ENCODE measurements at regions not wholly inside any gene's neighbourhood (a gene's known extent, or its start where the extent isn't known, plus 50 kb on each side); places are given as distances from the start of the nearest gene placed in this dataset.

GRCh38 chr7:91661727-91662126 is 218.8 kb downstream of the MTERF1 start:
- Mint-ChIP-seq H3K9me3 (no peaks in the 10 kb centered on the region), H3K27ac (no peak overlapping the region), H3K4me3 (no peak overlapping the region), H3K36me3 (no peaks in the 10 kb centered on the region), H3K27me3 (ENCODE audit: low read depth) (no peaks in the 10 kb centered on the region; the same call in 1 of the 2 replicates), H3K4me1 (no peaks in the 10 kb centered on the region)
- TF ChIP-seq SOX15 (CRISPR knock-in tag; IDR thresholded peaks at IDR 0.05): no peak
- no peak for TF ChIP-seq EMX1 (CRISPR knock-in tag; IDR thresholded peaks at IDR 0.05)
- TF ChIP-seq CTCF (IDR thresholded peaks at IDR 0.05): no peak
- no peak for TF ChIP-seq PRDM15 (CRISPR knock-in tag; IDR thresholded peaks at IDR 0.05)
- TF ChIP-seq KAT7 (CRISPR knock-in tag; IDR thresholded peaks at IDR 0.05; ENCODE audit: borderline replicate concordance): no peak
- TF ChIP-seq, protein P1, sequence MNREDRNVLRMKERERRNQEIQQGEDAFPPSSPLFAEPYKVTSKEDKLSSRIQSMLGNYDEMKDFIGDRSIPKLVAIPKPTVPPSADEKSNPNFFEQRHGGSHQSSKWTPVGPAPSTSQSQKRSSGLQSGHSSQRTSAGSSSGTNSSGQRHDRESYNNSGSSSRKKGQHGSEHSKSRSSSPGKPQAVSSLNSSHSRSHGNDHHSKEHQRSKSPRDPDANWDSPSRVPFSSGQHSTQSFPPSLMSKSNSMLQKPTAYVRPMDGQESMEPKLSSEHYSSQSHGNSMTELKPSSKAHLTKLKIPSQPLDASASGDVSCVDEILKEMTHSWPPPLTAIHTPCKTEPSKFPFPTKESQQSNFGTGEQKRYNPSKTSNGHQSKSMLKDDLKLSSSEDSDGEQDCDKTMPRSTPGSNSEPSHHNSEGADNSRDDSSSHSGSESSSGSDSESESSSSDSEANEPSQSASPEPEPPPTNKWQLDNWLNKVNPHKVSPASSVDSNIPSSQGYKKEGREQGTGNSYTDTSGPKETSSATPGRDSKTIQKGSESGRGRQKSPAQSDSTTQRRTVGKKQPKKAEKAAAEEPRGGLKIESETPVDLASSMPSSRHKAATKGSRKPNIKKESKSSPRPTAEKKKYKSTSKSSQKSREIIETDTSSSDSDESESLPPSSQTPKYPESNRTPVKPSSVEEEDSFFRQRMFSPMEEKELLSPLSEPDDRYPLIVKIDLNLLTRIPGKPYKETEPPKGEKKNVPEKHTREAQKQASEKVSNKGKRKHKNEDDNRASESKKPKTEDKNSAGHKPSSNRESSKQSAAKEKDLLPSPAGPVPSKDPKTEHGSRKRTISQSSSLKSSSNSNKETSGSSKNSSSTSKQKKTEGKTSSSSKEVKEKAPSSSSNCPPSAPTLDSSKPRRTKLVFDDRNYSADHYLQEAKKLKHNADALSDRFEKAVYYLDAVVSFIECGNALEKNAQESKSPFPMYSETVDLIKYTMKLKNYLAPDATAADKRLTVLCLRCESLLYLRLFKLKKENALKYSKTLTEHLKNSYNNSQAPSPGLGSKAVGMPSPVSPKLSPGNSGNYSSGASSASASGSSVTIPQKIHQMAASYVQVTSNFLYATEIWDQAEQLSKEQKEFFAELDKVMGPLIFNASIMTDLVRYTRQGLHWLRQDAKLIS (CRISPR knock-in tag; IDR thresholded peaks at IDR 0.05; ENCODE audit: borderline replicate concordance): no peak
- TF ChIP-seq ZNF263 (CRISPR knock-in tag; IDR thresholded peaks at IDR 0.05; ENCODE audit: low read depth): no peak
- no peak for TF ChIP-seq MYBL2 (CRISPR knock-in tag; IDR thresholded peaks at IDR 0.05)
- TF ChIP-seq, protein P2, sequence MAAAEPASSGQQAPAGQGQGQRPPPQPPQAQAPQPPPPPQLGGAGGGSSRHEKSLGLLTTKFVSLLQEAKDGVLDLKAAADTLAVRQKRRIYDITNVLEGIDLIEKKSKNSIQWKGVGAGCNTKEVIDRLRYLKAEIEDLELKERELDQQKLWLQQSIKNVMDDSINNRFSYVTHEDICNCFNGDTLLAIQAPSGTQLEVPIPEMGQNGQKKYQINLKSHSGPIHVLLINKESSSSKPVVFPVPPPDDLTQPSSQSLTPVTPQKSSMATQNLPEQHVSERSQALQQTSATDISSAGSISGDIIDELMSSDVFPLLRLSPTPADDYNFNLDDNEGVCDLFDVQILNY (CRISPR knock-in tag; IDR thresholded peaks at IDR 0.05): no peak
- TF ChIP-seq IRF1 (CRISPR knock-in tag; IDR thresholded peaks at IDR 0.05): no peak
- no peak for TF ChIP-seq GTF2I (CRISPR knock-in tag; conservative IDR thresholded peaks at IDR 0.05)
- TF ChIP-seq ESRRA (CRISPR knock-in tag; IDR thresholded peaks at IDR 0.05; ENCODE audit: borderline replicate concordance): no peak
- no peak for TF ChIP-seq SP1 (CRISPR knock-in tag; conservative IDR thresholded peaks at IDR 0.05)
- TF ChIP-seq NR1H2 (CRISPR knock-in tag; IDR thresholded peaks at IDR 0.05): no peak
- TF ChIP-seq NR2C2 (CRISPR knock-in tag; IDR thresholded peaks at IDR 0.05): no peak
- ATAC-seq (no peak), DNase-seq (ENCODE audit: low spot score) (no peak)
- POLR2A ChIA-PET: no interaction called here
- CTCF ChIA-PET: no interaction called here

GRCh38 chr7:91668217-91668616 is 212.3 kb downstream of the MTERF1 start:
- Mint-ChIP-seq H3K27me3 (ENCODE audit: low read depth) (no peaks in the 10 kb centered on the region), H3K4me3 (no peak overlapping the region), H3K27ac (no peak overlapping the region), H3K36me3 (no peaks in the 10 kb centered on the region), H3K9me3 (no peaks in the 10 kb centered on the region), H3K4me1 (no peaks in the 10 kb centered on the region)
- no peak for DNase-seq (ENCODE audit: low spot score)
- TF ChIP-seq, protein P3, sequence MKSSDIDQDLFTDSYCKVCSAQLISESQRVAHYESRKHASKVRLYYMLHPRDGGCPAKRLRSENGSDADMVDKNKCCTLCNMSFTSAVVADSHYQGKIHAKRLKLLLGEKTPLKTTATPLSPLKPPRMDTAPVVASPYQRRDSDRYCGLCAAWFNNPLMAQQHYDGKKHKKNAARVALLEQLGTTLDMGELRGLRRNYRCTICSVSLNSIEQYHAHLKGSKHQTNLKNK (CRISPR knock-in tag; IDR thresholded peaks at IDR 0.05): no peak
- TF ChIP-seq TCF7 (CRISPR knock-in tag; IDR thresholded peaks at IDR 0.05; ENCODE audit: low read depth) (no peak), FOXK1 (CRISPR knock-in tag; IDR thresholded peaks at IDR 0.05) (no peak), TEAD1 (CRISPR knock-in tag; IDR thresholded peaks at IDR 0.05) (no peak), GRHL2 (CRISPR knock-in tag; IDR thresholded peaks at IDR 0.05; ENCODE audit: insufficient replicate concordance, severe bottlenecking) (no peak), ESRRA (CRISPR knock-in tag; IDR thresholded peaks at IDR 0.05; ENCODE audit: borderline replicate concordance) (no peak), FOXP1 (CRISPR knock-in tag; IDR thresholded peaks at IDR 0.05; ENCODE audit: borderline replicate concordance) (no peak)
- ChIA-PET CTCF (no interaction called here), POLR2A (no interaction called here)
- ATAC-seq: no peak
